ENCODE measurements at regions not wholly inside any gene's neighbourhood (a gene's known extent, or its start where the extent isn't known, plus 50 kb on each side); places are given as distances from the start of the nearest gene placed in this dataset.

GRCh38 chr7:128177768-128178550 is 63.1 kb upstream of the LEP start:
- Mint-ChIP-seq H3K36me3 (ENCODE audit: low read depth) (no peaks in the 10 kb centered on the region), H3K27ac (no peak overlapping the region), H3K4me3 (no peak overlapping the region), H3K27me3 (peaks cover 42% of the 10 kb centered on the region), H3K4me1 (ENCODE audit: low read depth) (no peaks in the 10 kb centered on the region), H3K9me3 (no peaks in the 10 kb centered on the region)

GRCh38 chr7:128178611-128179010 is 62.5 kb upstream of the LEP start:
- Mint-ChIP-seq H3K27ac (no peak overlapping the region), H3K27me3 (peaks cover 42% of the 10 kb centered on the region), H3K36me3 (ENCODE audit: low read depth) (no peaks in the 10 kb centered on the region), H3K9me3 (no peaks in the 10 kb centered on the region), H3K4me1 (ENCODE audit: low read depth) (no peaks in the 10 kb centered on the region), H3K4me3 (no peak overlapping the region)

- Mint-ChIP-seq H3K4me3 (no peak overlapping the region), H3K27me3 (peaks cover 33% of the 10 kb centered on the region), H3K36me3 (ENCODE audit: low read depth) (peaks cover 2% of the 10 kb centered on the region), H3K9me3 (peaks cover 4% of the 10 kb centered on the region), H3K4me1 (ENCODE audit: low read depth) (no peaks in the 10 kb centered on the region), H3K27ac (no peak overlapping the region)
These were observed 52.5 kb upstream of the LEP start for GRCh38 chr7:128188396-128189230.

- Mint-ChIP-seq H3K27ac (no peak overlapping the region), H3K4me1 (ENCODE audit: low read depth) (no peaks in the 10 kb centered on the region), H3K27me3 (peaks cover 29% of the 10 kb centered on the region), H3K4me3 (no peak overlapping the region), H3K9me3 (peaks cover 12% of the 10 kb centered on the region), H3K36me3 (ENCODE audit: low read depth) (peaks cover 8% of the 10 kb centered on the region)
These were observed 51.7 kb upstream of the LEP start for GRCh38 chr7:128189231-128189930.

GRCh38 chr7:128190051-128190647 is 50.9 kb upstream of the LEP start:
- H3K4me3 Mint-ChIP-seq, result no peak overlapping the region
- no peaks in the 10 kb centered on the region for H3K4me1 Mint-ChIP-seq (ENCODE audit: low read depth)
- peaks cover 31% of the 10 kb centered on the region for H3K27me3 Mint-ChIP-seq
- H3K36me3 Mint-ChIP-seq (ENCODE audit: low read depth), result peaks cover 16% of the 10 kb centered on the region
- H3K9me3 Mint-ChIP-seq, result peaks cover 19% of the 10 kb centered on the region
- H3K27ac Mint-ChIP-seq, result no peak overlapping the region

- Mint-ChIP-seq H3K27me3 (peaks cover 31% of the 10 kb centered on the region), H3K9me3 (peaks cover 20% of the 10 kb centered on the region), H3K36me3 (ENCODE audit: low read depth) (peaks cover 16% of the 10 kb centered on the region), H3K4me3 (no peak overlapping the region), H3K4me1 (ENCODE audit: low read depth) (no peaks in the 10 kb centered on the region), H3K27ac (no peak overlapping the region)
These were observed 49.8 kb upstream of the LEP start for GRCh38 chr7:128191136-128191844.
